Osteoblast (primary cell): ENCODE measurements at regions not wholly inside any gene's neighbourhood (a gene's known extent, or its start where the extent isn't known, plus 50 kb on each side); places are given as distances from the start of the nearest gene placed in this dataset.

Source experiments
- DNase-seq: peaks from one replicate; pipeline ENCODE4 v3.0.0; 2011; ENCODE audit warnings: low spot score, mixed read lengths; ENCODE audit not compliant: insufficient read length; ENCODE audit errors: missing footprints
- H2AFZ ChIP-seq: 2 replicates; pipeline ENCODE4 v1.6.0; 2011; ENCODE audit warnings: mild to moderate bottlenecking, low read length
- H3K27ac ChIP-seq: 2 replicates; pipeline ENCODE4 v1.5.1; 2011; ENCODE audit warnings: mild to moderate bottlenecking, low read depth, low read length, moderate library complexity
- H3K27me3 ChIP-seq: 2 replicates; pipeline ENCODE4 v1.6.0; 2012; ENCODE audit warnings: mild to moderate bottlenecking, control low read depth, inconsistent platforms, low read length, moderate library complexity; ENCODE audit not compliant: insufficient read depth
- H3K36me3 ChIP-seq: 2 replicates; pipeline ENCODE4 v1.5.1; 2011; ENCODE audit warnings: mild to moderate bottlenecking, low read length, control low read depth, moderate library complexity; ENCODE audit not compliant: insufficient read depth
- H3K4me1 ChIP-seq: 2 replicates; pipeline ENCODE4 v1.5.1; 2011; ENCODE audit warnings: mild to moderate bottlenecking, low read length, control low read depth, moderate library complexity; ENCODE audit not compliant: insufficient read depth
- H3K4me2 ChIP-seq: 2 replicates; pipeline ENCODE4 v1.6.0; 2011; ENCODE audit warnings: mild to moderate bottlenecking, low read length; ENCODE audit not compliant: insufficient read depth
- H3K4me3 ChIP-seq: fragments of 200-600 bp; sonication (generic); 3 replicates; pipeline ENCODE4 v1.5.1; 2012; ENCODE audit warnings: mild to moderate bottlenecking, low read length, inconsistent platforms; ENCODE audit not compliant: insufficient read depth
- H3K79me2 ChIP-seq: 2 replicates; pipeline ENCODE4 v1.6.0; 2012; ENCODE audit warnings: mild to moderate bottlenecking, low read length, control low read depth, inconsistent platforms; ENCODE audit not compliant: insufficient read depth
- H3K9me3 ChIP-seq: 2 replicates; pipeline ENCODE4 v1.5.1; 2011; ENCODE audit warnings: low read depth, low read length, control low read depth
- H4K20me1 ChIP-seq: 2 replicates; pipeline ENCODE4 v1.6.0; 2012; ENCODE audit warnings: mild to moderate bottlenecking, low read length, control low read depth; ENCODE audit not compliant: insufficient read depth
- TF ChIP-seq, protein P1 (sequence below): IDR thresholded peaks from 2 replicates; pipeline ENCODE4 v1.5.1; 2011; ENCODE audit warnings: mild to moderate bottlenecking, low read depth, low read length, moderate library complexity; ENCODE audit errors: extremely low read depth

DNA sequence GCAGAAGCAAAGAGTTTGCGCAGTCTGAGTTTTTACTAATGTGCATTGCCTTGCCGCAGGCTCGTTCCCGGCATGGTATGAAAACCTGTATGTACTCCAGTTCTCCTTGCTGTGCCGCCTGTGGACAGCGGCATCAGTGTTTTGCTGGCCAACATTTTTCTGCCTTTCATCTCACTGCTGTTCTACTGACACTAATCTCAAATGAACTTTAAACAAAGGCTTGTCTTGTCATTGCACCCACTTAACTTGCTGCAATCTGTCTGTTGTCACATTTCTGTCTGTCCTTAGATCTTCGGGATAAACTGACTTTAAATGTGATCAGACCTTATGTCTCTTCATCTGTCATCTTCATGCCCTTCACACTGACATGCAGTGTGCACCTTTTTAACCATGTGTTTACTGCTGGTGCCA lies 71.7 kb upstream of the ZNRF2 start:
- DNase-seq: no peak
- H3K4me2 ChIP-seq: no peak overlapping the region
- TF ChIP-seq, protein P1, sequence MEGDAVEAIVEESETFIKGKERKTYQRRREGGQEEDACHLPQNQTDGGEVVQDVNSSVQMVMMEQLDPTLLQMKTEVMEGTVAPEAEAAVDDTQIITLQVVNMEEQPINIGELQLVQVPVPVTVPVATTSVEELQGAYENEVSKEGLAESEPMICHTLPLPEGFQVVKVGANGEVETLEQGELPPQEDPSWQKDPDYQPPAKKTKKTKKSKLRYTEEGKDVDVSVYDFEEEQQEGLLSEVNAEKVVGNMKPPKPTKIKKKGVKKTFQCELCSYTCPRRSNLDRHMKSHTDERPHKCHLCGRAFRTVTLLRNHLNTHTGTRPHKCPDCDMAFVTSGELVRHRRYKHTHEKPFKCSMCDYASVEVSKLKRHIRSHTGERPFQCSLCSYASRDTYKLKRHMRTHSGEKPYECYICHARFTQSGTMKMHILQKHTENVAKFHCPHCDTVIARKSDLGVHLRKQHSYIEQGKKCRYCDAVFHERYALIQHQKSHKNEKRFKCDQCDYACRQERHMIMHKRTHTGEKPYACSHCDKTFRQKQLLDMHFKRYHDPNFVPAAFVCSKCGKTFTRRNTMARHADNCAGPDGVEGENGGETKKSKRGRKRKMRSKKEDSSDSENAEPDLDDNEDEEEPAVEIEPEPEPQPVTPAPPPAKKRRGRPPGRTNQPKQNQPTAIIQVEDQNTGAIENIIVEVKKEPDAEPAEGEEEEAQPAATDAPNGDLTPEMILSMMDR: no peak

DNA sequence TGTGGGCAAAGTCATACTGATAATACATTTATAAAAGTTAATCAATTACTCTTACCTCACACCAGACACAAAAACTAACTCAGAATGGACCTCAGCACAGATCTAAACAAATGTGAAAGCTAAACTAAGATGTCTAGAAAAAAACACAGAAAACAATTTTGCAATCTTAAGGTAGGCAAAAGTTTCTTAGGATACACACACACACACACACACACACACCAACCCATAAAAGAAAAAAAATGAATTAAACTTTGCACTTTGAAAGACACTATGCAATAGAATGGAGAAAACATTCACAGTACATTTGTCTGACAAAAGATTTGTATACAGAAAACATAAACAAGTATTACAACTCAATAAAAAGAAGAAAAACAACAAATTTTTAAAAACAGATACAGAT lies 70.8 kb upstream of the ZNRF2 start:
- Histone ChIP-seq H3K79me2 (no peaks in the 10 kb centered on the region), H3K27ac (no peak overlapping the region), H3K36me3 (no peaks in the 10 kb centered on the region), H3K4me1 (no peaks in the 10 kb centered on the region), H3K9me3 (no peaks in the 10 kb centered on the region), H2AFZ (no peak overlapping the region), H3K4me3 (no peak overlapping the region), H3K4me2 (no peak overlapping the region), H3K27me3 (peaks cover 28% of the 10 kb centered on the region), H4K20me1 (no peaks in the 10 kb centered on the region)
- no peak for DNase-seq
- TF ChIP-seq, protein P1: no peak

More for the DNA sequence above, 71.7 kb upstream of the ZNRF2 start:
- H3K4me3 ChIP-seq: no peak overlapping the region
- H3K9me3 ChIP-seq: no peaks in the 10 kb centered on the region
- no peaks in the 10 kb centered on the region for H3K79me2 ChIP-seq
- H3K27ac ChIP-seq: no peak overlapping the region
- peaks cover 28% of the 10 kb centered on the region for H3K27me3 ChIP-seq
- H2AFZ ChIP-seq: no peak overlapping the region
- H3K4me1 ChIP-seq: no peaks in the 10 kb centered on the region
- H3K36me3 ChIP-seq: no peaks in the 10 kb centered on the region
- no peaks in the 10 kb centered on the region for H4K20me1 ChIP-seq

DNA sequence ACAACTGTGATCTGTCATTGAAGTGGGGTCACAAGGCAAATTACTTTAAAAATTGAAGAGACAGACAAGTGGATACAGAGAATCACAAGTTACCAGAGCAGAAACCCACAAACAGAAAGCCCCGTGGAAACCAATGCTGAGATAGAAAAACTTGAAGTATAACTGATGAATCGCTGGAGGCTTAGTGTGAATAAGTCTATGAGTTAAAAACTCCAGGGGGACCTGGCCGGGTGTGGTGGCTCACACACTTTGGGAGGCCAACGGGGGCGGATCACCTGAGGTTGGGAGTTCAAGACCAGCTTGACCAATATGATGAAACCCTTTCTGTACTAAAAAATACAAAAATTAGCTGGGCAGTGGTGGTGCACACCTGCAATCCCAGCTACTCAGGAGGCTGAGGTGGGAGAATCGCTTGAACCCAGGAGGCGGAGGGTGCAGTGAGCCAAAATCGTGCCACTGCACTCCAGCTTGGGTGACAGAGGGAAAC lies 69.7 kb upstream of the ZNRF2 start:
- H3K79me2 ChIP-seq: no peaks in the 10 kb centered on the region
- no peak overlapping the region for H2AFZ ChIP-seq
- no peaks in the 10 kb centered on the region for H3K36me3 ChIP-seq

DNA sequence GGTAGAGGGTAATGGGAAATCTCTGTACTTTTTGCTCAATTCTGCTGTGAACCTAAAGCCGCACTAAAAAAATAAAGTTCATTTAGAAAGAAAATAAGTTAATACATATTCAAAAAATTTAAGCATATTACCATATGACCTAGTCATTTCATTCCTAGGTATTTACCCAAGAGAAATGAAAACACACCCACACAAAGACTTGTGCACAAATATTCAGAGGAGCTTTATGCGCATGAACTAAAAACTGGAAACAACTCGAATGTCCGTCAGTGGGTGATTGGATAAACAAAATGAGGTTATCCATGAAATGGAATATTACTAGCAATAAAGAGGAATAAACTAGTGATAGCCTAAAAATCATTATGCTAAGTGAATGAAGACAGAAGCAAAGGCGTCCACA lies 62.6 kb upstream of the ZNRF2 start:
- H3K36me3 ChIP-seq: no peaks in the 10 kb centered on the region
- DNase-seq: no peak
- TF ChIP-seq, protein P1: no peak
- no peaks in the 10 kb centered on the region for H3K9me3 ChIP-seq
- no peaks in the 10 kb centered on the region for H4K20me1 ChIP-seq
- H3K79me2 ChIP-seq: no peaks in the 10 kb centered on the region
- no peak overlapping the region for H3K27ac ChIP-seq
- no peak overlapping the region for H2AFZ ChIP-seq
- H3K4me2 ChIP-seq: no peak overlapping the region
- peaks cover 9% of the 10 kb centered on the region for H3K27me3 ChIP-seq
- no peak overlapping the region for H3K4me3 ChIP-seq
- H3K4me1 ChIP-seq: peaks cover 25% of the 10 kb centered on the region

More for the DNA sequence above, 69.7 kb upstream of the ZNRF2 start:
- Histone ChIP-seq H3K4me3 (no peak overlapping the region), H3K27me3 (peaks cover 32% of the 10 kb centered on the region), H3K4me1 (no peaks in the 10 kb centered on the region), H3K4me2 (no peak overlapping the region), H3K9me3 (no peaks in the 10 kb centered on the region), H4K20me1 (no peaks in the 10 kb centered on the region), H3K27ac (no peak overlapping the region)
- no peak for DNase-seq
- TF ChIP-seq, protein P1: no peak
